HG03280 (cell line): ENCODE measurements at regions not wholly inside any gene's neighbourhood (a gene's known extent, or its start where the extent isn't known, plus 50 kb on each side); places are given as distances from the start of the nearest gene placed in this dataset.
"Not testable (repeated sequence)": the region's sequence is repeated elsewhere in the genome, so short reads cannot be mapped to it uniquely, and the experiment has no call there.

ENCODE experiments used
- ATAC-seq: cut with Tn5 transposase; IDR thresholded peaks from one replicate; pipeline ENCODE4 v1.9.1; 2021; ENCODE audit warnings: mild to moderate bottlenecking, moderate library complexity; ENCODE audit not compliant: unreplicated experiment

DNA sequence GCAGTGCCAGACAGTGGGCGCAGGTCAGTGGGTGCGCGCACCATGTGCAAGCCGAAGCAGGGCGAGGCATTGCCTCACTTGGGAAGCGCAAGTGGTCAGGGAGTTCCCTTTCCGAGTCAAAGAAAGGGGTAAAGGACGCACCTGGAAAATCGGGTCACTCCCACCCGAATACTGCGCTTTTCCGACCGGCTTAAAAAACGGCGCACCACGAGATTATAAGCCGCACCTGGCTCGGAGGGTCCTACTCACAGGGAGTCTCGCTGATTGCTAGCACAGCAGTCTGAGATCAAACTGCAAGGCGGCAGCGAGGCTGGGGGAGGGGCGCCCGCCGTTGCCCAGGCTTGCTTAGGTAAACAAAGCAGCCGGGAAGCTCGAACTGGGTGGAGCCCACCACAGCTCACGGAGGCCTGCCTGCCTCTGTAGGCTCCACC is 77.9 kb downstream of the NR4A2 start:
- not testable (repeated sequence) for ATAC-seq

DNA sequence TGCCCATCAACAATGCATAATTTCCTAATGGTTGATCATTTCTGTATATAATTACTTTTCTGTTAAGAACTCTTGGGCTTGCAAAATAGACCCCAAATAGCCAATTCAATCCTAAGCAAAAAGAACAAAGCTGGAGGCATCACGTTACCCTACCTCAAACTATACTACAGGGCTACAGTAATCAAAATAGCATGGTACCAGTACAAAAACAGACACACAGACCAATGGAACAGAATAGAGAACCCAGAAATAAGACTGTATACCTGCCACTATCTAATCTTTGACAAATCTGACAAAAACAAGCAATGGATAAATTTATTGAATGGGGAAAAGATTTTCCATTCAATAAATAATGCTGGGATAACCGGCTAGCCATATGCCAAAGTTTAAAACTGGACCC is 78.8 kb downstream of the NR4A2 start:
- ATAC-seq, result no peak

- no peak for ATAC-seq
These were observed 89.6 kb downstream of the NR4A2 start for GRCh38 chr2:156242874-156243273.

DNA sequence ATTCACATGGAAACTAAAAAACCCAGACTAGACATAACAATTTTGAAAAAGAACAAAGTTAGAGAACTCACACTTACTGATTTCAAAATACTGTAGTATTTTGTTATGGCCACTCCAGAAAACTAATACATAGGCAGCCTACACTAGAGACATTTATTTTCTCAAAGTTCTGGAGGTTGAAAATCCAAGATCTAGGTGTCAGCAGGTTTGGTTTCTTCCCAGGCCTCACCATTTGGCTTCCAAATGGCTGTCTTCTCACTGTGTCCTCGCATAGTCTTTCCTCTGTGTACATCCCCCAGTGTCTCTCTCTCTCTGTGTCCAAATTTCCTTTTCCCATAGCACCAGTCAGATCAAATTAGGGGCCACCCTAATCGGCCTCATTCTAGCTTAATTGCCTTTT is 95.0 kb downstream of the NR4A2 start:
- no peak for ATAC-seq

GRCh38 chr2:156229724-156230362 is 102.7 kb downstream of the NR4A2 start:
- ATAC-seq, result no peak

DNA sequence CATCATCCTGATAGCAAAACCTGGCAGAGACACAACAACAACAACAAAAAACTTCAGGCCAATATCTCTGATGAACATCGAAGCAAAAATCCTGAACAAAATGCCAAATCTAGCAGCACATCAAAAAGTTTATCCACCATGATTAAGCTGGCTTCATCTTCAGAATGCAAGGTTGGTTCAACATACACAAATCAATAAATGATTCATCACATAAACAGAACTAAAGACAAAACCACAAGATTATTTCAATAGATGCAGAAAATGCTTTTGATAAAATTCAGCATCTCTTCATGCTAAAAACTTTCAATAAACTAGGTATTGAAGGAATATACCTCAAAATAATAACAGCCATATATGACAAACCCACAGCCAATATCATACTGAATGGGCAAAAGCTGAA is 109.2 kb downstream of the NR4A2 start:
- not testable (repeated sequence) for ATAC-seq

GRCh38 chr2:156221703-156222102 is 110.8 kb downstream of the NR4A2 start:
- no peak for ATAC-seq

GRCh38 chr2:156219491-156220100 is 112.9 kb downstream of the NR4A2 start:
- ATAC-seq, result no peak

GRCh38 chr2:156215656-156216055 is 116.9 kb downstream of the NR4A2 start:
- no peak for ATAC-seq

DNA sequence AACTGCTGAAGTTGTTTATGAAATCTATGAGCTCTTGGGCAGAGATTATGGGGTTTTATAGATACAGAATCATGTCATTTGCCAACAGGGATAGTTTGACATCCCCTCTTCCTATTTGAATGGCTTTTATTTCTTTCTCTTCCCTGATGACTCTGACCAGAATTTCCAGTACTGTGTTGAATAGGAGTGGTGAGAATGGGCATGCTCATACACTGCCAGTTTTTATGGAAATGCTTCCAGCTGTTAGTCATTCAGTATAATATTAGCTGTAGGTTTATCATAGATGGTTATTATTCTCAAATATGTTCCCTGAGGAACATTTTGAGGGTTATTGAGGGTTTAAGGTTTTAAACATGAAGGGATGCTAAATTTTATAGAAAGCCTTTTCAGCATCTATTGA is 121.2 kb downstream of the NR4A2 start:
- no peak for ATAC-seq

GRCh38 chr2:156206355-156206754 is 126.2 kb downstream of the NR4A2 start:
- no peak for ATAC-seq

DNA sequence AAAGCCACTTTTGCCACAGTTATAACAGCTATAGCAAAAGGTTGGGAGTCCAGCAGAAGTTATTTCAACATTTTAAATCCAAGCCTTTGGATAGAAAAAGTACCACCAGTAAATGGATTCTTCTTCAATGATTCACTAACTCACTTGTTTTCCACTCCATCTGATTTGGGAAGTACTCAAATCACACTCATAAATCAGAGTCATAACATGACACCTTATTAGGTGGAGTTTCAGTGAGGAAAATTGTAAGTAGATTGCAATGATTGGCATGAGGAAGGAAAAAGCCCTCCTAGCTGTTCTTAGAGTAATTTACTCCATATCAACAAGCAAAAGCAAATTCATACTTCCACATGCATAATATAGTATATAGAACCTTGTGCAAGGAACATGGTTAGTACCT is 132.9 kb downstream of the NR4A2 start:
- no peak for ATAC-seq

DNA sequence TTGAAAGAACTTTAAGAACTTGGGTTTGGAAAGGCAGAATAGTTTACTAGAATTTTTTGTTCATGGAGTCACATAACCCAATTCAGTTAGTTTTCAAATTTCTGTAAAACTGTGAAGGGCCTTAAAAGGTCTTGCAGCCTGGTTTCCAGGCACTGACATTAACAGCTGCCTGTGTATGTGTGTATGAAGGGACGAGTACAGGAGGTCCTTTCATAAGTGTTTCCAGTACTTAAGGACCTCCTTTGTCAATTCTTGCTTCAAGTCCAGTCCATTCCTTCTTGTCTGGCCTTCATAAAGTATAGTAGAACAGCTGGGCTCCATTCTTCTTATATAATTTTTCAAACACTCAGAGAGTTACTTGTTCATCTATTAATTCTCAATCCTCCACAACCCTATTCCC is 136.5 kb downstream of the NR4A2 start:
- no peak for ATAC-seq

DNA sequence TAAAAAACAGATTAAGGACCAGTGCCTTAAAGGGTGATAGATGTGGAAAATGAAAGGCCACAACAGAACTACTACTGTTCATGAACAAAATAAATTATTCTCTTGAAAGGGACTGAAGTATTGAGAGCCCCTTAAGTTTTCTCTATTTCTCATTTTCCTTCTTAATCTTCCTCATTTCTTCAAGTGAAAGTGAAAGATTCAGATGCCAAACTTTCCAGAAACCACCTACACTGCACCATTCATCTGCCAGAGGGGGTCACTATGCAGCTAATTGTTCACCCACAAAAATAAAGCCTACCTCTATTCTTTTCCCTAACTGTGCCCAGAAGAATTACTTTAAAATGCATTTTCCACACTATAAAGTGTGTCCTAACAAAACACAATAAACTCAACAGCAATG is 140.1 kb downstream of the NR4A2 start:
- no peak for ATAC-seq

DNA sequence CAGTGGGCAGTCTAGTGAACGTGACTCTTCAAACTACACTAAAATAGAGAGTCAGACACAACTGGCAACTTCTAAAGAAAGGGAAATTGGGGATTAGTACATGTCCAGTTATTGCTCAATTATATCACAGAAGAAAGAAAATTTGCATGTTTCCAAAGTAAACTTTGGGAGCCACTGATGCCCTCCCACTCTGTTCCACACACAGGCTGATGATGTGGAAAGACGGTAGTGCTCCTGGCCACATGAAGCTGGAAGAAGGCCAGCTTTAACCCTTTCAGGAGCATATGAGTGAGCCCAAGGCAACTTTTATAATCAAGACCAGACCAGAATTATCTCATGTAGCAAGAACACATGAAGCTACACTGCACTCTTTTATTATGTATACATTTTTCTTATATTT is 141.0 kb downstream of the NR4A2 start:
- no peak for ATAC-seq

- ATAC-seq, result no peak
These were observed 142.0 kb downstream of the NR4A2 start for GRCh38 chr2:156190517-156190916.

GRCh38 chr2:156189584-156189983 is 142.9 kb downstream of the NR4A2 start:
- ATAC-seq, result no peak

DNA sequence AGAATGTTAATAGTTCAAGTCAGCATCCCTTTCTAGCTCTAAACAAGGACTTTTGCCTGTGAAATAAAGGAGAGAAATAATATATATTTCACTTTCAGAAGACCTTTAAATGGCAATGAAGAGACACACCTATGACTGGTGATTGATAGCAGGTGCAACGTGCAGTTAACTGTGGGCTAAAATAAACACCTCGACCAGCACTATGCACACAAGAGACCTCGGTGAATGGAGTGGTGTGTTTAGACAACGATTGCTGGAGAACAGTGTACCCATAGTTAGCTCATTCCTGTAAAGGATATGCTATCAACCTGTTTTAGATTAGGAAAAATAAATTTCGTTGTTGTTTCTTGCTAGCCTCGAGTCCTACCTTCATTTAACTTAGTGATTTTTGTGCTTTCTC is 143.4 kb downstream of the NR4A2 start:
- ATAC-seq, result no peak

DNA sequence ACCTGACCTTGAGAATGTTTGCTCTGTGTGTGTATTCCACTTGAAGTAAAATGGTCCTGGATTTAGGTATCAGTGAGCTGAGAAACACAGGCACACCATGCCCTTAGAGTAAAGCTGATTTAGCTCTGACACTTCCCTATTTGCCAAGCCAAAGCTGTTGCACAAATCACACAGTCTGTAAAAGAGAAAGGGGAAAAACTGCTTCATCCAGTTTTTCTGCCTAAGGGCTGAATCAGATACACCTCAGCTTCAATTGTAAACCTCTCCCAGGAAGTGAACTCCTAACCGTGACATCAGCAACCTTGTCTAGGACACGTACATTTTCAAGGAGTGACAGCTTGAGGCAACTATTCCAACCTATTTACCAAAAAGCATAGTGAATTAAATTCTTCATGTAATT is 150.4 kb downstream of the NR4A2 start:
- ATAC-seq, result no peak

DNA sequence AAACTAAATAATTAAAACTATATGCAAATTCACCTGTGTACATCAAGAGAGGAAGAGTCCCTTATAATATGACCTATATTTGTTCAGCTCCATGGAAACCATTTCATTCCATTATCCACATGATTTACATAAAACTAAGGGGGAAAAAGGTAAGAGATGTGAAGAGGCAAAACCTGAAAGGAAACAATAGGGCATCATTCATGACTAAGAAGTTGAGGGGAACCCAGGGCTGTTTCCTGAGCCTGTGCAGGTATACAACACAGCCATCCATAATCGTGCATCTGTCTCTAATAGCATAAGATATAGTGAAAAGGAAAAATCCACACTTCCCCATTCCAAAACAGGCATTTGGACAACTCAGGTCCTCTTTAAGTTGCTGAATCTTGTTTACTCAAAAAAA is 151.3 kb downstream of the NR4A2 start:
- no peak for ATAC-seq

DNA sequence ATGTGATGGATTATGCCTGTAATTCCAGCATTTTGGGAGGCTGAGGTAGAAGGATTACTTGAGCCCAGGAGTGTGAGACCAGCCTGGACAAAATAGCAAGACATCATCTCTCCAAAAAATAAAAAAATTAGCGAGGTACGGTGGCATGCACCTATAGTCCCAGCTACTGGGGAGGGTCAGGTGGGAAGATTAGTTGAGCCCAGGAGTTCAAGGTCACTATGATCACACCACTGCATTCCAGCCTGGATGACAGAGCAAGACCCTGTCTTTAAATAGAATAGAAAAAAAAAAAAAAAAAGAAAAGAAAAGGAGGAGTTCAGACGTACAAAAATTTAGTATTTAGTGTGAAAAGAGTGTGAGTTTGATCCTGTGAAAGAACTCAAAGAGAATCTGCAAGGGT is 154.9 kb downstream of the NR4A2 start:
- no peak for ATAC-seq

DNA sequence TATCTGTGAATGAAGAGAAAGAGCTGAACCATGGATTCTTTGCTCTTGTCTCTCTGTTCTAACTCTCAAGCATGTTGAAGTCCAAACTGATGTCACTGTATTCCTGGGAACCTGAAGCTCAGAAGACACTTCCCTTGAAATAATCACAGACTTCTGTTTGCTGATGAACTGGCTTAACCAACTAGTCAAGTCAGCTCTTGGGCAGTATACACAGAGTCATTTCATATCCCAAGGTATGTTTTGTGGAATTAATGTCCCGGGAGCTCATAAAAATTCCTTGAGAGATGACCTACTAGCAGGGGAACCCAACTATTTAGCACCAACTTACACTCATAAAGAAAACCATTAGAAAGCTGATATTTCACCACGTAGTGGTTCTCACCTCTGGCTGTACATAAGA is 156.6 kb downstream of the NR4A2 start:
- ATAC-seq, result no peak

GRCh38 chr2:156170929-156171328 is 161.6 kb downstream of the NR4A2 start:
- no peak for ATAC-seq
